GM18909 (cell line): ENCODE measurements at regions not wholly inside any gene's neighbourhood (a gene's known extent, or its start where the extent isn't known, plus 50 kb on each side); places are given as distances from the start of the nearest gene placed in this dataset.

ENCODE experiments used
- ATAC-seq: cut with Tn5 transposase; IDR thresholded peaks from one replicate; pipeline ENCODE4 v1.9.1; 2021; ENCODE audit warnings: mild to moderate bottlenecking; ENCODE audit not compliant: unreplicated experiment, poor library complexity

- ATAC-seq: no peak
Observed at GRCh38 chr5:174325431-174325830, 279.9 kb downstream of the NSG2 start.

- ATAC-seq: no peak
Observed at GRCh38 chr5:174325961-174326360, 280.5 kb downstream of the NSG2 start.

- ATAC-seq: no peak
Observed at GRCh38 chr5:174326372-174326771, 280.9 kb downstream of the NSG2 start.

- ATAC-seq: peak; percentile 51
Observed at GRCh38 chr5:174327317-174327864, 281.9 kb downstream of the NSG2 start.

GRCh38 chr5:174327896-174328295 lies 282.4 kb downstream of the NSG2 start:
- no peak for ATAC-seq

GRCh38 chr5:174328631-174329299 lies 283.3 kb downstream of the NSG2 start:
- ATAC-seq: no peak

GRCh38 chr5:174329738-174330137 lies 284.2 kb downstream of the NSG2 start:
- no peak for ATAC-seq

GRCh38 chr5:174335682-174336364 lies 290.3 kb downstream of the NSG2 start:
- no peak for ATAC-seq

- no peak for ATAC-seq
Observed at GRCh38 chr5:174336479-174336878, 291.0 kb downstream of the NSG2 start.

- ATAC-seq: no peak
Observed at GRCh38 chr5:174337276-174338184, 292.0 kb downstream of the NSG2 start.

- no peak for ATAC-seq
Observed at GRCh38 chr5:174338185-174339010, 292.9 kb downstream of the NSG2 start.

GRCh38 chr5:174339130-174339529 lies 293.6 kb downstream of the NSG2 start:
- no peak for ATAC-seq

GRCh38 chr5:174340226-174340625 lies 294.7 kb downstream of the NSG2 start:
- no peak for ATAC-seq

- no peak for ATAC-seq
Observed at GRCh38 chr5:174342696-174343095, 297.2 kb downstream of the NSG2 start.

- no peak for ATAC-seq
Observed at GRCh38 chr5:174343826-174344225, 298.3 kb downstream of the NSG2 start.

GRCh38 chr5:174344335-174344734 lies 298.8 kb downstream of the NSG2 start:
- no peak for ATAC-seq

GRCh38 chr5:174347183-174347582 lies 301.7 kb downstream of the NSG2 start:
- ATAC-seq: no peak

- no peak for ATAC-seq
Observed at GRCh38 chr5:174348311-174348981, 302.9 kb downstream of the NSG2 start.

GRCh38 chr5:174352681-174353080 lies 307.2 kb downstream of the NSG2 start:
- no peak for ATAC-seq
